GM18873 (cell line): ENCODE measurements at regions not wholly inside any gene's neighbourhood (a gene's known extent, or its start where the extent isn't known, plus 50 kb on each side); places are given as distances from the start of the nearest gene placed in this dataset.
"Not testable (repeated sequence)": the region's sequence is repeated elsewhere in the genome, so short reads cannot be mapped to it uniquely, and the experiment has no call there.

ENCODE experiments used
- ATAC-seq: cut with Tn5 transposase; IDR thresholded peaks from one replicate; pipeline ENCODE4 v1.9.1; 2021; ENCODE audit warnings: mild to moderate bottlenecking, moderate library complexity, moderate number of reproducible peaks; ENCODE audit not compliant: unreplicated experiment, low FRiP score

GRCh38 chr10:90226517-90226916 is 525.1 kb downstream of the KIF20B start:
- no peak for ATAC-seq

DNA sequence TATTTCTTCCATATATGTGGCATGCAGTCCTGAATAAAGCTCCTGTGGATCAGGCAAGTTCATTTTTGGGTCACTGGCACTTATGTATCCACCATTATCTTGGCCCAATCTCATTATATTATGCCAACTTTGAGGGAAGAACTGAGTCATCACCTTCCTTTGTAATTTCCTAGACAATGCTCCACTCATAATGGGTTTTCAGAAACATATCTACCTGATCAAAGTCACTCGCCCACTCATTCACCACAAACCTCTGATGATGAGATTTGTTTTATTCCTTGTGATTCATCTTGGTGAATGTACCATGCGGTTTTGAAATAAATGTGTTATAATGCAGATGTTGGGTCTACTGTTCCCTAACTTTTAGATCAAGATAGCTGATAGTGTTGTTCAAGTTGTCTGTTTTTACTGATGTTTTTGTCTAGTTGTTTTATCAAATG is 525.8 kb downstream of the KIF20B start:
- no peak for ATAC-seq

- no peak for ATAC-seq
Observed at GRCh38 chr10:90227786-90228185, 526.4 kb downstream of the KIF20B start.

GRCh38 chr10:90229486-90229885 is 528.1 kb downstream of the KIF20B start:
- ATAC-seq, result no peak

GRCh38 chr10:90233805-90234204 is 532.4 kb downstream of the KIF20B start:
- not testable (repeated sequence) for ATAC-seq

- no peak for ATAC-seq
Observed at GRCh38 chr10:90245623-90246022, 544.2 kb downstream of the KIF20B start.

GRCh38 chr10:90250784-90251183 is 549.4 kb downstream of the KIF20B start:
- ATAC-seq, result not testable (repeated sequence)

GRCh38 chr10:90269699-90270098 is 568.3 kb downstream of the KIF20B start:
- no peak for ATAC-seq

DNA sequence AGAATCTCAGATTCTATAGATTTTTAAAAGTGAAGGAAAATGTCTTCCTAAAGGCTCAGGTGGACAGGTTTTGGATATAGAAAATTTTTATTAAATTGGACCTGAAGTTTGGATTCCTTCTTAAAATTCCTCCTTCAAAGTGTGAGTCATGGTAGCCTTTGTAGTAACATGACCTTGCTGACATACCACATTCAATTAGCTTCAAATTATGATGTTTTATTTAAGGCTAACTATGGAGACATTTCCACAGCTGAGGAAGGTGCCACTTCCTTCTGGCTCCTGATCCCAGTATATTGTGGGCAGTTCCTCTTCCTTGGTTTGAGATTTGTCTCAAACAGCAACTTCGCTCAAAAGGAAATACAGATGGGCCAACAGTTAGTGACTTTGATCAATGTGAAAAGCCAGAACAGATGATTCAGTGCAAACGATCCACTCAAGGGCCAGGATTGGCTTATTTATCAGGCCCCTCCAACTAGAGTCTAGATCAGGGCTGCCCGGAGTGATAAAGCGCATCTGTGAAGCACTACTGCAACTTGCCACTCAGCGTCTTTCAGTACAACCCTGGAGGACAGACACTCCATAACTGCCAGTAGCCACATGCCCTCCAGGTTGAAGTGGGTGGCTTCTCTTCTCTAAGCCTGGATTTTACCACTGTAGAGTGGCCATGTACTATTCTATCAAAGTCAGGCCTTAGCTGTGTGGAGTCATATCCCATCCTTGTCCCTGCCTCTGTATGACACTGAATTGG is 573.5 kb downstream of the KIF20B start:
- ATAC-seq, result no peak

GRCh38 chr10:90276894-90277475 is 575.6 kb downstream of the KIF20B start:
- no peak for ATAC-seq

- no peak for ATAC-seq
Observed at GRCh38 chr10:90286406-90286805, 571.4 kb downstream of the HTR7 start.

DNA sequence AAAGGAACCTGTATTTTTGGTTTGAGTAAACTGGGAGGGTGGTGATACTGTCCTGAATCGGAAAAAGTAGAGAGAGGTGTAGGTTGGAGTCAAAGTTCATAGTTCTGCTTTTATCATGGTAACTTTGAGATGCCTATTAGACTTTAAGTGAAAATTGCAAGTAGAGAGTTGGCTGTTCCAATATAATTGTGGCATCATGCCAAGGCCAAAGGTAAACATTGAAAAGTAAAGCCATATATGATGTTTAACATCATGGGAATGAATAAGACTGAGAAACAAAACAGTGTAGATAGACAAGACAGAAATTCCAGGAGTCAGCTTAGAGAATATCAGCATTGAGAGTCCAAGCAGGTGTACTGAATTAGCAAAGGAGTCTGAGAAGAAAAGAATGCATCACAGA is 570.9 kb downstream of the HTR7 start:
- ATAC-seq, result no peak

GRCh38 chr10:90288391-90288933 is 569.4 kb downstream of the HTR7 start:
- no peak for ATAC-seq

DNA sequence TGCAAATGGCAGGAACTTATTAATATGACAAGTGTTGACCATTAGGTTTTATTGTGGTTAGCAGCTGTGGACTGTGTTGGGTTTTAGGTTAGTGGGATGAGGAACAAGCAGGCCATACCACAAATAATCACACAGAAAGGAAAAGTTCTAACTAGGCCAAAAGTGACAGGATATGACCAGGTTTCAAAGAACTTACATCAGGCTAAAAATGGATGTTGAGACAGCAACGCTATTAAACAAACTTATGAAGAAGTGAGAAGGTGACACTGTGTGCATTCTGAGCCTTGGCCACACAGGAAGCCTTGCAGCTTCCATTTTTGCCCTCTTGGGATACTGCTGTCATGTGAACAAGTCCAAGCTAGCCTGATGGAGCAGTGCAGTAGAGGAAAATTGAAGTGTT is 568.8 kb downstream of the HTR7 start:
- no peak for ATAC-seq

GRCh38 chr10:90293616-90294015 is 564.2 kb downstream of the HTR7 start:
- no peak for ATAC-seq

DNA sequence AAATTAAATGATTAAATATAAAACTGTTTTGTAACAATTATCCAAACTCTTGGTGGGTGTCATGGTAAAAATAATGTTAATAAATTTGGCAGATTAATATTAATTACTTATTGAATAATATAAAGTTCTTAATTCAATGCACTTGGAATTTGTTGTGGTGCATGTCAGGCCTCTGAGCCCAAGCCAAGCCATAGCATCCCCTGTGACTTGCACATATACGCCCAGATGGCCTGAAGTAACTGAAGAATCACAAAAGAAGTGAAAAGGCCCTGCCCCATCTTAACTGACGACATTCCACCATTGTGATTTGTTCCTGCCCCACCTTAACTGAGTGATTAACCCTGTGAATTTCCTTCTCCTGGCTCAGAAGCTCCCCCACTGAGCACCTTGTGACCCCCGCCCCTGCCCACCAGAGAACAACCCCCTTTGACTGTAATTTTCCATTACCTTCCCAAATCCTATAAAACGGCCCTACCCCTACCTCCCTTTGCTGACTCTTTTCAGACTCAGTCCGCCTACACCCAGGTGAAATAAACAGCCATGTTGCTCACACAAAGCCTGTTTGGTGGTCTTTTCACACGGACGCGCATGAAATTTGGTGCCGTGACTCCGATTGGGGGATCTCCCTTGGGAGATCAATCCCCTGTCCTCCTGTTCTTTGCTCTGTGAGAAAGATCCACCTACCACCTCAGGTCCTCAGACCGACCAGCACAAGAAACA is 562.9 kb downstream of the HTR7 start:
- ATAC-seq, result not testable (repeated sequence)

DNA sequence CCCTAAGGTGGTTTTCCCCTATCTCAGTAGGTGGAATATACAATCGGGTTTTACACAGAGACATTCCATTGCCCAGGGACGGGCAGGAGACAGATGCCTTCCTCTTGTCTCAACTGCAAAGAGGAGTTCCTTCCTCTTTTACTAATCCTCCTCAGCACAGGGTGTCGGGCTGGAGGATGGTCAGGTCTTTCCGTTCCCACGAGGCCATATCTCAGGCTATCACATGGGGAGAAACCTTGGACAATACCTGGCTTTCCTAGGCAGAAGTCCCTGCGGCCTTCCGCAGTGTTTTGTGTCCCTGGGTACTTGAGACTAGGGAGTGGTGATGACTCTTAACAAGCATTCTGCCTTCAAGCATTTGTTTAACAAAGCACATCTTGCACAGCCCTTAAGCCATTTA is 555.8 kb downstream of the HTR7 start:
- ATAC-seq, result not testable (repeated sequence)

- no peak for ATAC-seq
Observed at GRCh38 chr10:90302758-90303481, 554.9 kb downstream of the HTR7 start.

- no peak for ATAC-seq
Observed at GRCh38 chr10:90304533-90304932, 553.3 kb downstream of the HTR7 start.

DNA sequence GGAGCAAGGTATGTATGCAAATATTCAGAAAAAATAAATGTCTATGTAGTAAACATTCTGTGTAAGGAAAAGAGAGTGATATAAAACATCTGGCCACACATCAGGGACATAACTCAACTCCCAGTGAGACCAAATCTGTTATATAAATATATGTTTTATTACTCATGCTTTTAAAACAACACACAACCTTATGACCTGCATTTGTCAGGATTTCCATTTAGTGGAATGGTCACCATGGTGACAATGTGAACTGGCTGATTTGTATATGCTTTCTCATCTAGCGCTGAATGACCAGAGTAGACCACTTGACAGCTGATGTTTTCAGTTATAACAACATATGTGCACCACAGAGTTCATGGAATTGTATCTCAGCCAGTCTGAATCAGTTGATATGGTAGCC is 551.7 kb downstream of the HTR7 start:
- ATAC-seq, result no peak

- no peak for ATAC-seq
Observed at GRCh38 chr10:90308223-90308622, 549.6 kb downstream of the HTR7 start.
